H9 (cell line): ENCODE measurements at regions not wholly inside any gene's neighbourhood (a gene's known extent, or its start where the extent isn't known, plus 50 kb on each side); places are given as distances from the start of the nearest gene placed in this dataset.
"Not testable (repeated sequence)": the region's sequence is repeated elsewhere in the genome, so short reads cannot be mapped to it uniquely, and the experiment has no call there.

Experiments used
- DNase-seq: peaks from one replicate; pipeline ENCODE4 v3.0.0-alpha.2; 2017
- H2AFZ ChIP-seq: one replicate; pipeline ENCODE4 v1.6.1; 2013; ENCODE audit warnings: mild to moderate bottlenecking, low read length, control low read depth, moderate library complexity
- H2AK5ac ChIP-seq: 2 replicates; pipeline ENCODE4 v1.6.1; 2013; ENCODE audit warnings: low read length, control low read depth, mixed read lengths; ENCODE audit not compliant: insufficient read length
- H2BK120ac ChIP-seq: one replicate; pipeline ENCODE4 v1.6.1; 2013; ENCODE audit warnings: low read depth, mild to moderate bottlenecking, low read length, control low read depth, inconsistent platforms; ENCODE audit not compliant: poor library complexity, severe bottlenecking
- H2BK12ac ChIP-seq: 2 replicates; pipeline ENCODE4 v1.6.1; 2013; ENCODE audit warnings: low read length, control low read depth, mixed read lengths, low read depth; ENCODE audit not compliant: insufficient read length
- H2BK15ac ChIP-seq: 2 replicates; pipeline ENCODE4 v1.6.1; 2013; ENCODE audit warnings: low read depth, low read length, control low read depth
- H2BK20ac ChIP-seq: one replicate; pipeline ENCODE4 v1.6.1; 2013; ENCODE audit warnings: low read depth, mild to moderate bottlenecking, low read length, control low read depth, inconsistent platforms; ENCODE audit not compliant: poor library complexity, severe bottlenecking
- H2BK5ac ChIP-seq: 2 replicates; pipeline ENCODE4 v1.6.1; 2013; ENCODE audit warnings: low read length, control low read depth, mixed read lengths; ENCODE audit not compliant: insufficient read length
- H3K14ac ChIP-seq: 2 replicates; pipeline ENCODE4 v1.6.1; 2013; ENCODE audit warnings: low read length, control low read depth; ENCODE audit not compliant: insufficient read depth
- H3K18ac ChIP-seq: 2 replicates; pipeline ENCODE4 v1.6.1; 2013; ENCODE audit warnings: low read depth, mild to moderate bottlenecking, mixed read lengths, low read length, control low read depth; ENCODE audit not compliant: insufficient read length
- H3K23ac ChIP-seq: 2 replicates; pipeline ENCODE4 v1.6.1; 2013; ENCODE audit warnings: low read length, control low read depth, mixed read lengths, low read depth; ENCODE audit not compliant: insufficient read length
- H3K23me2 ChIP-seq: 2 replicates; pipeline ENCODE4 v1.6.1; 2013; ENCODE audit warnings: low read depth, mild to moderate bottlenecking, mixed read lengths, low read length, control low read depth; ENCODE audit not compliant: insufficient read length, poor library complexity, severe bottlenecking
- H3K27ac ChIP-seq: 2 replicates; pipeline ENCODE4 v1.5.1; 2013; ENCODE audit warnings: low read length, control low read depth, mixed read lengths, low read depth; ENCODE audit not compliant: insufficient read length
- H3K27me3 ChIP-seq: 2 replicates; pipeline ENCODE4 v1.6.1; 2013; ENCODE audit warnings: low read length, control low read depth, inconsistent platforms; ENCODE audit not compliant: insufficient read depth
- H3K4ac ChIP-seq: 2 replicates; pipeline ENCODE4 v1.6.1; 2013; ENCODE audit warnings: low read depth, mild to moderate bottlenecking, control low read depth, inconsistent platforms, low read length, moderate library complexity
- H3K4me1 ChIP-seq: 2 replicates; pipeline ENCODE4 v1.6.1; 2013; ENCODE audit warnings: low read length, control low read depth, inconsistent platforms; ENCODE audit not compliant: insufficient read depth
- H3K4me2 ChIP-seq: 2 replicates; pipeline ENCODE4 v1.6.1; 2013; ENCODE audit warnings: low read length, control low read depth, mixed read lengths; ENCODE audit not compliant: insufficient read length, insufficient read depth
- H3K56ac ChIP-seq: 2 replicates; pipeline ENCODE4 v1.6.1; 2013; ENCODE audit warnings: low read depth, mild to moderate bottlenecking, mixed read lengths, low read length, control low read depth; ENCODE audit not compliant: insufficient read length
- H3K79me1 ChIP-seq: 2 replicates; pipeline ENCODE4 v1.6.1; 2013; ENCODE audit warnings: low read depth, mild to moderate bottlenecking, moderate library complexity, low read length, control low read depth, inconsistent platforms; ENCODE audit not compliant: insufficient read depth, poor library complexity, severe bottlenecking
- H3K79me2 ChIP-seq: 2 replicates; pipeline ENCODE4 v1.6.1; 2013; ENCODE audit warnings: low read length, control low read depth, inconsistent platforms; ENCODE audit not compliant: insufficient read depth
- H3K9ac ChIP-seq: 2 replicates; pipeline ENCODE4 v1.6.1; 2013; ENCODE audit warnings: low read length, control low read depth, mixed read lengths; ENCODE audit not compliant: insufficient read length; ENCODE audit errors: extremely low read depth
- H3K9me3 ChIP-seq: one replicate; pipeline ENCODE4 v1.6.1; 2013; ENCODE audit warnings: low read depth, low read length, inconsistent platforms; ENCODE audit not compliant: control insufficient read depth
- H3T11ph ChIP-seq: one replicate; pipeline ENCODE4 v1.6.1; 2013; ENCODE audit warnings: mild to moderate bottlenecking, low read length, control low read depth, inconsistent platforms
- H4K20me1 ChIP-seq: one replicate; pipeline ENCODE4 v1.6.1; 2013; ENCODE audit not compliant: control insufficient read depth, insufficient read length, insufficient read depth
- H4K5ac ChIP-seq: 2 replicates; pipeline ENCODE4 v1.6.1; 2013; ENCODE audit warnings: low read depth, mild to moderate bottlenecking, mixed read lengths, low read length, control low read depth; ENCODE audit not compliant: insufficient read length
- H4K8ac ChIP-seq: replicated peaks from 2 replicates; pipeline ENCODE4 v1.6.1; 2013; ENCODE audit warnings: low read length, control low read depth, mixed read lengths, low read depth; ENCODE audit not compliant: insufficient read length
- H4K91ac ChIP-seq: 2 replicates; pipeline ENCODE4 v1.6.1; 2013; ENCODE audit warnings: low read depth, mild to moderate bottlenecking, moderate library complexity, mixed read lengths, low read length, control low read depth; ENCODE audit not compliant: insufficient read length
- H3K27ac Mint-ChIP-seq, 3 experiments: 2 replicates in 2 of 3; 3 replicates in 1 of 3; pipeline ENCODE4 v1.8.0; 2020 to 2021; ENCODE audit warnings: mixed read lengths in 3 of 3, mild to moderate bottlenecking in 1 of 3, moderate library complexity in 1 of 3
- H3K27me3 Mint-ChIP-seq: 2 replicates; pipeline ENCODE4 v1.8.0; 2021; ENCODE audit warnings: low read depth, mild to moderate bottlenecking, moderate library complexity, mixed read lengths
- H3K36me3 Mint-ChIP-seq, 3 experiments: 2 replicates in 2 of 3; 3 replicates in 1 of 3; pipeline ENCODE4 v1.8.0; 2020 to 2021; ENCODE audit warnings: low read depth in 3 of 3, mixed read lengths in 3 of 3; ENCODE audit not compliant: insufficient read depth in 1 of 3
- H3K4me1 Mint-ChIP-seq, 2 experiments: 2 replicates each; pipeline ENCODE4 v1.8.0; 2020; ENCODE audit warnings: mixed read lengths in 2 of 2
- H3K4me3 Mint-ChIP-seq, 2 experiments: 2 replicates in 1 of 2; 3 replicates in 1 of 2; pipeline ENCODE4 v1.8.0; 2020 to 2021; ENCODE audit warnings: mild to moderate bottlenecking in 2 of 2, mixed read lengths in 2 of 2, moderate library complexity in 1 of 2
- H3K9me3 Mint-ChIP-seq, 2 experiments: 2 replicates in 1 of 2; 3 replicates in 1 of 2; pipeline ENCODE4 v1.8.0; 2020; ENCODE audit warnings: mild to moderate bottlenecking in 2 of 2, mixed read lengths in 2 of 2, moderate library complexity in 1 of 2
- WGBS: extraction: QIAGEN DNeasy Blood & Tissue Kit; methylation state at CpG from one replicate; pipeline ENCODE4 v1.1.7; 2013; ENCODE audit warnings: missing lambda C conversion rate, low lambda C conversion rate, mixed read lengths; ENCODE audit not compliant: insufficient read length; ENCODE audit errors: extremely low coverage; 5-methylcytosine and 5-hydroxymethylcytosine counted together

- H3K4me1 Mint-ChIP-seq, DNase-seq, H3K4ac ChIP-seq, H3K23ac ChIP-seq, H2BK15ac ChIP-seq, H3K23me2 ChIP-seq, H4K5ac ChIP-seq, H2BK20ac ChIP-seq, H3K27ac ChIP-seq, H2BK120ac ChIP-seq, H3K27me3 Mint-ChIP-seq, H2BK12ac ChIP-seq, H2AFZ ChIP-seq, H3K27me3 ChIP-seq, H3K4me1 ChIP-seq, H4K91ac ChIP-seq, H3K56ac ChIP-seq, H4K20me1 ChIP-seq, H3T11ph ChIP-seq, H3K4me2 ChIP-seq, H3K27ac Mint-ChIP-seq, H3K4me3 Mint-ChIP-seq, H2BK5ac ChIP-seq, H4K8ac ChIP-seq, H2AK5ac ChIP-seq, H3K79me2 ChIP-seq, H3K79me1 ChIP-seq, H3K9ac ChIP-seq, H3K14ac ChIP-seq, H3K18ac ChIP-seq: not testable (repeated sequence)
- WGBS = no CpG with 5 or more reads among the region's 7 CpGs
- H3K9me3 Mint-ChIP-seq = peaks cover 84 to 90% of the 10 kb centered on the region in 2 experiments
- peaks cover 8 to 22% (median 14%) of the 10 kb centered on the region in 3 experiments; a peak in 6 of 7 replicates for H3K36me3 Mint-ChIP-seq
- peaks cover 56% of the 10 kb centered on the region for H3K9me3 ChIP-seq
These were observed 60.6 kb upstream of the CCT8L2 start for GRCh38 chr22:16653222-16653621.
